DND-41 (cell line): ENCODE measurements at regions not wholly inside any gene's neighbourhood (a gene's known extent, or its start where the extent isn't known, plus 50 kb on each side); places are given as distances from the start of the nearest gene placed in this dataset.

Experiments used
- ATAC-seq: fragments of 200-7000 bp; cut with Tn5 transposase; 3 replicates; pipeline ENCODE4 v1.9.1; 2021; ENCODE audit warnings: low read depth; ENCODE audit not compliant: insufficient read depth
- DNase-seq: peaks from one replicate; pipeline ENCODE4 v3.0.0-alpha.2; 2020
- H2AFZ ChIP-seq: 2 replicates; pipeline ENCODE4 v1.6.0; 2012; ENCODE audit warnings: low read depth, low read length
- H3K27ac ChIP-seq: 2 replicates; pipeline ENCODE4 v1.5.1; 2012; ENCODE audit warnings: low read length, inconsistent platforms
- H3K27me3 ChIP-seq: fragments of 200-600 bp; sonication (generic); 2 replicates; pipeline ENCODE4 v1.6.0; 2012; ENCODE audit warnings: low read length, mild to moderate bottlenecking, inconsistent platforms; ENCODE audit not compliant: insufficient read depth, poor library complexity
- H3K36me3 ChIP-seq: 2 replicates; pipeline ENCODE4 v1.5.1; 2012; ENCODE audit warnings: low read length, inconsistent platforms; ENCODE audit not compliant: insufficient read depth
- H3K4me1 ChIP-seq: 2 replicates; pipeline ENCODE4 v1.5.1; 2012; ENCODE audit warnings: mild to moderate bottlenecking, low read length; ENCODE audit not compliant: insufficient read depth
- H3K4me2 ChIP-seq: 2 replicates; pipeline ENCODE4 v1.6.0; 2012; ENCODE audit warnings: mild to moderate bottlenecking, moderate library complexity, low read length, inconsistent platforms; ENCODE audit not compliant: insufficient read depth
- H3K4me3 ChIP-seq, 2 experiments: fragments of 200-600 bp in 1 of 2; shearing (Covaris generic) in 1 of 2; 2 replicates each; pipeline ENCODE4 v1.5.1; 2012 to 2016; ENCODE audit warnings: inconsistent platforms in 2 of 2, low read length in 2 of 2, mild to moderate bottlenecking in 2 of 2, low read depth in 1 of 2, moderate library complexity in 1 of 2
- H3K79me2 ChIP-seq: 2 replicates; pipeline ENCODE4 v1.6.0; 2012; ENCODE audit warnings: low read length, inconsistent platforms; ENCODE audit not compliant: insufficient read depth
- H3K9ac ChIP-seq: 2 replicates; pipeline ENCODE4 v1.6.0; 2012; ENCODE audit warnings: low read depth, mild to moderate bottlenecking, inconsistent platforms, low read length, moderate library complexity
- H3K9me3 ChIP-seq: 2 replicates; pipeline ENCODE4 v1.5.1; 2012; ENCODE audit warnings: low read length, moderate library complexity, mild to moderate bottlenecking, inconsistent platforms; ENCODE audit not compliant: insufficient read depth, severe bottlenecking
- H4K20me1 ChIP-seq: 2 replicates; pipeline ENCODE4 v1.6.0; 2012; ENCODE audit warnings: low read length; ENCODE audit not compliant: insufficient read depth
- CTCF ChIP-seq: IDR thresholded peaks from 2 replicates; pipeline ENCODE4 v1.5.1; 2012; ENCODE audit warnings: borderline replicate concordance, low read length, moderate library complexity, mild to moderate bottlenecking; ENCODE audit not compliant: poor library complexity, severe bottlenecking; ENCODE audit errors: extremely low read depth
- EZH2 ChIP-seq: IDR thresholded peaks from 3 replicates; pipeline ENCODE4 v1.6.1; 2012; ENCODE audit warnings: borderline replicate concordance, low read depth, mild to moderate bottlenecking, moderate library complexity, low read length, inconsistent platforms; ENCODE audit not compliant: severe bottlenecking

- no peak for ATAC-seq
- no peak overlapping the region for H3K9ac ChIP-seq
- H2AFZ ChIP-seq, result no peak overlapping the region
- no peaks in the 10 kb centered on the region for H3K4me1 ChIP-seq
- H3K36me3 ChIP-seq, result no peaks in the 10 kb centered on the region
- no peak overlapping the region for H3K4me2 ChIP-seq
- TF ChIP-seq CTCF, result no peak
- no peak for TF ChIP-seq EZH2
- H3K79me2 ChIP-seq, result no peaks in the 10 kb centered on the region
- DNase-seq, result no peak
- H3K4me3 ChIP-seq, result no peak overlapping the region
- no peaks in the 10 kb centered on the region for H4K20me1 ChIP-seq
- H3K27ac ChIP-seq, result no peak overlapping the region
- H3K9me3 ChIP-seq, result no peaks in the 10 kb centered on the region
- H3K27me3 ChIP-seq, result no peaks in the 10 kb centered on the region
Measured at GRCh38 chr14:103267226-103267910, 66.7 kb upstream of the EIF5 start.

- H2AFZ ChIP-seq, result no peak overlapping the region
- no peak overlapping the region for H3K27ac ChIP-seq
- no peaks in the 10 kb centered on the region for H3K36me3 ChIP-seq
- no peak overlapping the region for H3K4me3 ChIP-seq
- no peaks in the 10 kb centered on the region for H4K20me1 ChIP-seq
- DNase-seq (no peak), ATAC-seq (no peak)
- no peaks in the 10 kb centered on the region for H3K4me1 ChIP-seq
- H3K4me2 ChIP-seq, result no peak overlapping the region
- no peaks in the 10 kb centered on the region for H3K27me3 ChIP-seq
- H3K79me2 ChIP-seq, result no peaks in the 10 kb centered on the region
- no peaks in the 10 kb centered on the region for H3K9me3 ChIP-seq
- TF ChIP-seq CTCF (no peak), EZH2 (no peak)
- no peak overlapping the region for H3K9ac ChIP-seq
Measured at GRCh38 chr14:103271189-103271588, 62.8 kb upstream of the EIF5 start.

- TF ChIP-seq CTCF, result no peak
- no peak for TF ChIP-seq EZH2
- Histone ChIP-seq H3K36me3 (no peaks in the 10 kb centered on the region), H3K4me3 (no peak overlapping the region), H4K20me1 (no peaks in the 10 kb centered on the region), H3K27ac (no peak overlapping the region), H3K4me1 (no peaks in the 10 kb centered on the region), H3K9ac (no peak overlapping the region), H3K9me3 (no peaks in the 10 kb centered on the region), H3K4me2 (no peak overlapping the region), H2AFZ (no peak overlapping the region), H3K27me3 (no peaks in the 10 kb centered on the region), H3K79me2 (no peaks in the 10 kb centered on the region)
- DNase-seq (no peak), ATAC-seq (no peak)
Measured at GRCh38 chr14:103273145-103273744, 60.8 kb upstream of the EIF5 start.
